Activated CD8-positive, alpha-beta T cell treated with anti-CD3 and anti-CD28 coated beads, Interleukin-2, amount 10 ng/mL, durations not matched to agents 7 days and 5 days (primary cell): ENCODE measurements at regions not wholly inside any gene's neighbourhood (a gene's known extent, or its start where the extent isn't known, plus 50 kb on each side); places are given as distances from the start of the nearest gene placed in this dataset.

Experiments used
- ATAC-seq: fragments of 150-1000 bp; cut with Tn5 transposase; one replicate; pipeline ENCODE4 v1.10.0; 2021; ENCODE audit warnings: moderate library complexity
- CTCF ChIA-PET: fragments of 350-600 bp; sonication (Branson Sonifier 250); formaldehyde crosslinking; loops from one replicate; lab custom pipeline; 2021; ENCODE audit warnings: antibody characterized with exemption; lab: Charles Lee
- POLR2A ChIA-PET: fragments of 350-600 bp; sonication (Branson Sonifier 250); formaldehyde crosslinking; loops from one replicate; lab custom pipeline; 2021; ENCODE audit warnings: antibody characterized with exemption; lab: Charles Lee
- DNase-seq: peaks from one replicate; pipeline ENCODE4 v3.0.0-alpha.2; 2020
- H3K27ac Mint-ChIP-seq: one replicate; pipeline ENCODE4 v1.8.0; 2021; ENCODE audit warnings: mild to moderate bottlenecking, mixed read lengths
- H3K27me3 Mint-ChIP-seq: one replicate; pipeline ENCODE4 v1.8.0; 2021; ENCODE audit warnings: low read depth, mixed read lengths
- H3K36me3 Mint-ChIP-seq: one replicate; pipeline ENCODE4 v1.8.0; 2021; ENCODE audit warnings: low read depth, mixed read lengths
- H3K4me1 Mint-ChIP-seq: one replicate; pipeline ENCODE4 v1.8.0; 2021; ENCODE audit warnings: low read depth, mixed read lengths
- H3K4me3 Mint-ChIP-seq: one replicate; pipeline ENCODE4 v1.8.0; 2021; ENCODE audit warnings: mild to moderate bottlenecking, mixed read lengths
- H3K9me3 Mint-ChIP-seq: one replicate; pipeline ENCODE4 v1.8.0; 2022; ENCODE audit warnings: mixed read lengths; ENCODE audit not compliant: insufficient read depth

DNA sequence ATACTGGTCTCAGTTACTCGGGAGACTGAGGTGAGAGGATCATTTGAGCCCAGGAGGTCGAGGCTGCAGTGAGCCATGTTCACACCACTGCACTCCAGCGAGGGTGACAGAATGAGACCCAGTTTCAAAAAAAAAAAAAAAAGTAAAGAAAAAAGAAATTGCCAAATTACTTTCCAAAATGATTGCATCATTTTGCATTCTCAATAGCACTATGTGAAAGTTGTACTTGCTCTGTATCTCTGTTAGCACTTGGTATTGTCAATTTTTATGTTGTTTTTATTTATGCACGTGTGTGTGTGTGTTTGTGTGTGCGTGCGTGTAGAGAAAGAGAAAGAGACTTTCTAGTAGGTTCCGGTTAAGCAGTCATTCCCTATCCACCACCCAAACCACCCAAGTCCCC lies 328.4 kb downstream of the RAB3C start:
- Mint-ChIP-seq H3K9me3 (no peaks in the 10 kb centered on the region), H3K4me3 (no peak overlapping the region), H3K36me3 (no peaks in the 10 kb centered on the region), H3K27ac (no peak overlapping the region), H3K4me1 (no peaks in the 10 kb centered on the region), H3K27me3 (peaks cover 7% of the 10 kb centered on the region)
- ChIA-PET CTCF (no interaction called here), POLR2A (no interaction called here)
- ATAC-seq, result no peak
- no peak for DNase-seq

DNA sequence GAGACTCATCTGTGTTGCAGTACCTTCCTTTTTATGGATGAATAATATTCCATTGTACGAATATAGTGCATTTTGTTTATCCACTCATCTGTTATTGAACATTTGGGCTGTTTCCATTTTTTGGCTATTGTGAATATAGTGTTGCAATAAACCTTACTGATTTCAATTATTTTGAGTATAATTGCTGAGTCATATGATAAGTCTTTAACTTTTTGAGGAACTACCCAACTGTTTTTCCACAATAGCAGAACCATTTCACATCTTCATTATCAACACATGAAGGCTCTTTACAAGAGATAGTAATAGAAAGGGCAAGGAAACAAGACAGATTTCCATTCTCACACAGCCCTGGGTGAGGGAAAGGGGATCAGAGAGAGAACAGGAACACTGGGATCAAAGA lies 329.2 kb downstream of the RAB3C start:
- CTCF ChIA-PET, result no interaction called here
- no peaks in the 10 kb centered on the region for H3K9me3 Mint-ChIP-seq
- DNase-seq (no peak), ATAC-seq (no peak)
- no peak overlapping the region for H3K27ac Mint-ChIP-seq
- no peak overlapping the region for H3K4me3 Mint-ChIP-seq
- POLR2A ChIA-PET, result no interaction called here
- H3K27me3 Mint-ChIP-seq, result peaks cover 9% of the 10 kb centered on the region
- H3K36me3 Mint-ChIP-seq, result no peaks in the 10 kb centered on the region
- no peaks in the 10 kb centered on the region for H3K4me1 Mint-ChIP-seq

GRCh38 chr5:58913406-58913990 lies 330.6 kb downstream of the RAB3C start:
- Mint-ChIP-seq H3K4me3 (no peak overlapping the region), H3K27ac (no peak overlapping the region), H3K9me3 (no peaks in the 10 kb centered on the region), H3K27me3 (peaks cover 10% of the 10 kb centered on the region), H3K4me1 (no peaks in the 10 kb centered on the region), H3K36me3 (no peaks in the 10 kb centered on the region)
- POLR2A ChIA-PET, result no interaction called here
- no peak for DNase-seq
- CTCF ChIA-PET, result interaction anchor here (1.0 kb wide), 1 partner anchor 32 kb away, joined by 3 read pairs; no protein-coding TSS in a partner anchor
- no peak for ATAC-seq

GRCh38 chr5:58918021-58918729 lies 335.3 kb downstream of the RAB3C start:
- DNase-seq (no peak), ATAC-seq (no peak)
- Mint-ChIP-seq H3K27me3 (peaks cover 21% of the 10 kb centered on the region), H3K4me3 (no peak overlapping the region), H3K27ac (no peak overlapping the region), H3K4me1 (no peaks in the 10 kb centered on the region), H3K9me3 (no peaks in the 10 kb centered on the region), H3K36me3 (no peaks in the 10 kb centered on the region)
- ChIA-PET CTCF (no interaction called here), POLR2A (no interaction called here)
